GM12892 (cell line): ENCODE measurements at regions not wholly inside any gene's neighbourhood (a gene's known extent, or its start where the extent isn't known, plus 50 kb on each side); places are given as distances from the start of the nearest gene placed in this dataset.

Source experiments
- POLR2A ChIP-seq: IDR thresholded peaks from 2 replicates; pipeline ENCODE4 v1.6.1; 2011; ENCODE audit warnings: low read depth, low read length, control low read depth
- POLR2AphosphoS5 ChIP-seq: IDR thresholded peaks from 2 replicates; pipeline ENCODE4 v1.6.1; 2011; ENCODE audit warnings: low read depth, low read length, control low read depth
- TAF1 ChIP-seq: IDR thresholded peaks from 2 replicates; pipeline ENCODE4 v1.6.1; 2011; ENCODE audit warnings: low read depth, mild to moderate bottlenecking, control low read depth, low read length, borderline replicate concordance

DNA sequence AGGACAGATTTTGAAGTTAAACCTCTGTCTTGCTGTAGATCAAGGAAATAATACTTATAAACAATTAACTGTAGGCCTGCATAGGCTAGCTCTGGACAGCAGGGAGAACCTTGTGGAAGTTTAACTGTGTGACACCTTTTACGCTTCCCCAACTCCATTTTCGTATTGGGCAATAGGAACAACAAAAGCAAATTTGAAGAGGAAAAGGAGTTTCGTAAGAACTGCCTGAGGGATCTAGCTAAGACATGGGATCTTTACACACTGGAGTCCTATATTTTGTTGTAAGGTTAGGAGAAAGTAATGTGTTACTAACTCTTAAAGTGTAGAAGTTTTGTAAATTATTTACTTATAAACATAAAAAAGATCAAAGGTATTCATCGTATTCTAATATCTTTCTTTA lies 324.9 kb upstream of the CASK start:
- TF ChIP-seq POLR2A (no peak), TAF1 (no peak), POLR2AphosphoS5 (no peak)
